Ishikawa (cell line): ENCODE measurements at regions not wholly inside any gene's neighbourhood (a gene's known extent, or its start where the extent isn't known, plus 50 kb on each side); places are given as distances from the start of the nearest gene placed in this dataset.

Experiments used
- CREB1 ChIP-seq: IDR thresholded peaks from 2 replicates; pipeline ENCODE4 v1.6.1; 2012; ENCODE audit warnings: low read depth
- FOXM1 ChIP-seq: IDR thresholded peaks from 2 replicates; pipeline ENCODE4 v1.6.1; 2012; ENCODE audit warnings: low read depth, borderline replicate concordance
- YY1 ChIP-seq: IDR thresholded peaks from 2 replicates; pipeline ENCODE4 v1.6.1; 2012; ENCODE audit warnings: low read depth

GRCh38 chr18:38602341-38602740 is 1036.7 kb upstream of the CELF4 start:
- TF ChIP-seq FOXM1 (no peak), YY1 (no peak), CREB1 (no peak)
